Neural crest cell (in vitro differentiated cells): ENCODE measurements at regions not wholly inside any gene's neighbourhood (a gene's known extent, or its start where the extent isn't known, plus 50 kb on each side); places are given as distances from the start of the nearest gene placed in this dataset.

ENCODE experiments used
- DNase-seq: peaks from one replicate; pipeline ENCODE4 v3.0.0; 2021; ENCODE audit warnings: low read depth, mixed read lengths, low spot score
- H3K27ac Mint-ChIP-seq: one replicate; pipeline ENCODE4 v1.8.0; 2021; ENCODE audit warnings: mild to moderate bottlenecking, mixed read lengths; ENCODE audit not compliant: unreplicated experiment
- H3K27me3 Mint-ChIP-seq: 2 replicates; pipeline ENCODE4 v1.8.0; 2021; ENCODE audit warnings: low read depth, mild to moderate bottlenecking, mixed read lengths
- H3K36me3 Mint-ChIP-seq: 2 replicates; pipeline ENCODE4 v1.8.0; 2021; ENCODE audit warnings: low read depth, mild to moderate bottlenecking, mixed read lengths
- H3K4me1 Mint-ChIP-seq: 2 replicates; pipeline ENCODE4 v1.8.0; 2021; ENCODE audit warnings: mixed read lengths
- H3K4me3 Mint-ChIP-seq: one replicate; pipeline ENCODE4 v1.8.0; 2021; ENCODE audit warnings: mild to moderate bottlenecking, mixed read lengths
- H3K9me3 Mint-ChIP-seq: 2 replicates; pipeline ENCODE4 v1.8.0; 2021; ENCODE audit warnings: mixed read lengths
- TF ChIP-seq, protein P1 (sequence below): fragments of 200-600 bp; sonication (generic); conservative IDR thresholded peaks from 2 replicates; pipeline ENCODE4 v1.5.0; 2021; ENCODE audit warnings: antibody characterized with exemption, mild to moderate bottlenecking

DNA sequence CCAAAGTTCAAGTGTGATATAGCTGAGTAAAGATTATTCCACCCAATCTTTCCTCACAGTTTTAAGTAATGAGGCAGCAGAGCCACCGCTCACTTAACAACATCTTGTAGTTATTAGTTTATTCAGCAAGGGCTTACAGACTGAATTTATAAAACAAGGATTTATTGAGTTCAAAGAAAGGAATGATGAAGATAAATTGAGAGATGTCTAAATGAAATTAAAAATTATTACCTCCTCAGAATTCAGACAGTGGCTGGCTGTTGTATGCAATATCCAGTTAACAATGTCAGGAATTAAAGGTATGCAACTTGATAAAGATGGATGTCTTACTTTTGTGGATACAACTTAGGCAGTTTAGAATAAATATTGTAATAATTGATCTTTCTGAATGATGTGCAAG is 927.3 kb upstream of the CDH2 start:
- Mint-ChIP-seq H3K36me3 (no peaks in the 10 kb centered on the region), H3K4me3 (no peak overlapping the region), H3K27ac (no peak overlapping the region), H3K27me3 (no peaks in the 10 kb centered on the region), H3K9me3 (no peaks in the 10 kb centered on the region), H3K4me1 (no peaks in the 10 kb centered on the region)
- no peak for DNase-seq
- TF ChIP-seq, protein P1, sequence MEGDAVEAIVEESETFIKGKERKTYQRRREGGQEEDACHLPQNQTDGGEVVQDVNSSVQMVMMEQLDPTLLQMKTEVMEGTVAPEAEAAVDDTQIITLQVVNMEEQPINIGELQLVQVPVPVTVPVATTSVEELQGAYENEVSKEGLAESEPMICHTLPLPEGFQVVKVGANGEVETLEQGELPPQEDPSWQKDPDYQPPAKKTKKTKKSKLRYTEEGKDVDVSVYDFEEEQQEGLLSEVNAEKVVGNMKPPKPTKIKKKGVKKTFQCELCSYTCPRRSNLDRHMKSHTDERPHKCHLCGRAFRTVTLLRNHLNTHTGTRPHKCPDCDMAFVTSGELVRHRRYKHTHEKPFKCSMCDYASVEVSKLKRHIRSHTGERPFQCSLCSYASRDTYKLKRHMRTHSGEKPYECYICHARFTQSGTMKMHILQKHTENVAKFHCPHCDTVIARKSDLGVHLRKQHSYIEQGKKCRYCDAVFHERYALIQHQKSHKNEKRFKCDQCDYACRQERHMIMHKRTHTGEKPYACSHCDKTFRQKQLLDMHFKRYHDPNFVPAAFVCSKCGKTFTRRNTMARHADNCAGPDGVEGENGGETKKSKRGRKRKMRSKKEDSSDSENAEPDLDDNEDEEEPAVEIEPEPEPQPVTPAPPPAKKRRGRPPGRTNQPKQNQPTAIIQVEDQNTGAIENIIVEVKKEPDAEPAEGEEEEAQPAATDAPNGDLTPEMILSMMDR, result no peak

DNA sequence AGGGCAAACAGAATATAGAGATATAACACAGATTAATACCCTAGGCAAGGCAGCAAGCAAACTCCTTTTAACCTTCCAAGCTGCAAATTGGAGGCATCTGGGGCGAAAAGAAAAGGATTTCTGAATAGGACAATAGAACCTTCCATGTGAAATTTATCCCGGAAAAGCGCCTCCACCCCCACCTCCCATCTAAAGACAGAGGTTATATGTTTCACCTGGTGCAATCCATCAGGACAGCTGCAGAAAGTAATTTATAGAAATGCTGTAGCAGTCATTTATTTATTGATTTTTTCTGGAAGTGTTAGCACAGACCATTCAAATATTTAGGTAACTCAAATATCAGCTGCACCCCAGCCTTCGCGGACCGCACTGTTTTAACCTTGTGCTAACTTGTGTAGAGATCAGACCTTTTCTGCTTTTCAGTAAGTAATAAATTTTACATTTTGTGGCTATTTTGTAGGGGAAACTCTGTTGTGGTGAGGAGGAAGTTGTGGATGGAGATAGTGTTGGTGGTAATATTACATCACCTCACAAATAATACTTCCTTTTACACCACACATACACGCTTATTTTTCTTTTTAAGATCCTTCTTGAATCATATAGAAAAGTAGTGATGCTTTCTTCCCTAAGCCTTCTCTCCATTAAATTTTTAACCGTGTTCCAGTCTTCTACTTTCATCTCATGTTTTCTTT is 919.3 kb upstream of the CDH2 start:
- Mint-ChIP-seq H3K4me1 (no peaks in the 10 kb centered on the region), H3K27ac (no peak overlapping the region), H3K36me3 (no peaks in the 10 kb centered on the region), H3K9me3 (no peaks in the 10 kb centered on the region), H3K4me3 (no peak overlapping the region), H3K27me3 (no peaks in the 10 kb centered on the region)
- TF ChIP-seq, protein P1, result no peak
- no peak for DNase-seq

DNA sequence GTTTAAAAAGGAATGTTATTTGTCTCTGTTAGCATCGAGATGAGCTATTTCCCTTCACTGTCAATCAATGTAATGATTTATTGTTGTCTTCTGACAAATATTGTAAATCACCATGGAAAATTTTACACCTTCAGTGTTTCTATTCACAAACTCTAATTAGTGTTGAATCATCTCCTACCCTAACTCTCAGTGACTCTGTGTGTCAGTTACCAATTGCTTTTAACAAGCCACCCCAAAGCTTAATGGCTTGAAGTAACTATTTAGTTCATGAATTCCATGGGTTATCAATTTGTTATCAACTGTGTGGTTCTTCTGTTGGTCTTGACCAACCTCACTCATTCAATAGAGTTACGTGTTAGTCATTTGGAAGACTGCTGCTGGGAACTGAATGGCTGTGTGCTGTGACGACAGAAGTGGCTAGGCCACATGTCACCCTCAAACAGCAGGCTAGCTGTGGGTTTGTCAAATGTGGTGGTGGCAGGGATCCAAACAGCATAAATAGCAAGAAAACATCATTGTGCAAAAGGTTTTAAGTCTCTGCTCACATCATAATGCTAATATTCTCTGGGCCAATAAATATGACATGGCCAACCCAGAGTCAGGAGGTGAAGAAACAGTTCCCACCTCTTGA is 910.8 kb upstream of the CDH2 start:
- DNase-seq, result no peak
- no peak overlapping the region for H3K4me3 Mint-ChIP-seq
- TF ChIP-seq, protein P1, result no peak
- no peaks in the 10 kb centered on the region for H3K36me3 Mint-ChIP-seq
- H3K4me1 Mint-ChIP-seq, result no peaks in the 10 kb centered on the region
- no peaks in the 10 kb centered on the region for H3K9me3 Mint-ChIP-seq
- H3K27ac Mint-ChIP-seq, result no peak overlapping the region
- H3K27me3 Mint-ChIP-seq, result no peaks in the 10 kb centered on the region

- DNase-seq, result no peak
- H3K4me1 Mint-ChIP-seq, result peaks cover 7% of the 10 kb centered on the region
- no peak overlapping the region for H3K4me3 Mint-ChIP-seq
- TF ChIP-seq, protein P1, result no peak
- no peaks in the 10 kb centered on the region for H3K36me3 Mint-ChIP-seq
- no peak overlapping the region for H3K27ac Mint-ChIP-seq
- H3K9me3 Mint-ChIP-seq, result no peaks in the 10 kb centered on the region
- H3K27me3 Mint-ChIP-seq, result no peaks in the 10 kb centered on the region
Observed at GRCh38 chr18:29084120-29084519, 907.2 kb upstream of the CDH2 start.

DNA sequence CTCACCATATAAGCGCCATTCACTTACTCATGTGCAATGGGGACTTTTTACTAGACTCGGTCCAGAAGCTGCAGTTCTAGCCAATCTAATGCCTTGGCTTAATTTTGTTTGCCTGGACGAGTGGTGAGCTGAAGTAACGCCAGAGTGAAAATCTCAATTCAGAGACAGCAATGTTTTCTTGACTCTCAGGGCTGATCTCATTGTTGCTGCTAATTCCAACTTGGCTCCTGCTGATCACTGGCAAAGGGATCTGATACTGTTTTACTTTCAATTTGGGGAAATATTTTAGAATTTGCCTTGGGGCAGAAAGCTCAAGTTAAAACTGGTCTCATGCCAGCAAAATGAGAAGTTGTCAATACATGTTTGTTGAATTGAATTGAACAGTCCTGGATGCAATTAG is 906.6 kb upstream of the CDH2 start:
- no peak overlapping the region for H3K4me3 Mint-ChIP-seq
- H3K27ac Mint-ChIP-seq, result no peak overlapping the region

More for the DNA sequence above, 906.6 kb upstream of the CDH2 start:
- Mint-ChIP-seq H3K27me3 (no peaks in the 10 kb centered on the region), H3K4me1 (peaks cover 7% of the 10 kb centered on the region), H3K9me3 (no peaks in the 10 kb centered on the region), H3K36me3 (no peaks in the 10 kb centered on the region)
- no peak for DNase-seq
- TF ChIP-seq, protein P1, result no peak
